ENCODE measurements at regions not wholly inside any gene's neighbourhood (a gene's known extent, or its start where the extent isn't known, plus 50 kb on each side); places are given as distances from the start of the nearest gene placed in this dataset.

DNA sequence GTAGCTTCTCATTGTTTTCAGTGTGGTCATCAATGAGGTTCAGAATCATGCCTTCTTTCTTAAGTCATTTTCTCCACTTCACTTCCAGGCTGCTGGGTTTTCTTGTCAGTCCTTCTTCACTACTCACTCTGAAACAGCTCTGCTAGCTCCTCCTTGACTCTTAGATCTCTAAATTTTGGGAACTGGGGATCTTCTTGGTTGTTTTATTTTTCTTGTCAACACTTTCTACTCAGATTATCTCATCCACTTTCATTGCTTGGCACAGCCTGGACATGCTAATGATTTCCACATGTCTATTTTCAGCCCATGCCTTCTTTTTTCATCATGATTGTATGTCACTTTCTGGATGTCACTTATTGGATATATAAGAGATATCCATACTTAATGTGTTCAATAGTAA lies 517.8 kb upstream of the DSEL start:
- no peak for DNase-seq (ENCODE audit: low read depth)
- H3K4me3 ChIP-seq (ENCODE audit: low read depth, low read length) = no peak overlapping the region
- no peak for TF ChIP-seq CTCF (IDR thresholded peaks at IDR 0.05; ENCODE audit: insufficient read depth, low read depth, low read length, missing control alignments)

DNA sequence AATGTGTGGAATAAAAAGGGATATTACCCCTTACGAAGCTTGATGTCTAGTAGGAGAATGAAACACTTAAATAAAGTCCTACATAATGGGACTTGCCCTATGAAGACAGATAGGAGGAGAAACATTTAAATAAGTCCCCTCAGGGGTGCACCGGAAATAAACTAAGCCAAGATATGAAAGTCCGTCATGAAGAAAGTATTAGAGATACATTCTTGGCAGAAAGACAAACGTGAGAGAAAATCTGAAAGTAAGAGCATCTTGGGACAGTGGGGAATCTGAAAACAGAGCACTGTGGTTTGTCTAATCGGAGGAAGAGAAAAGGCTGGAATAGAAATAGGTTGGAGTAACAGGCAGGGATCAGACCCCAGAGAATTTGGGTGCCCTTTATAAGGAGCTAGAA lies 516.9 kb upstream of the DSEL start:
- no peak for TF ChIP-seq CTCF (IDR thresholded peaks at IDR 0.05; ENCODE audit: insufficient read depth, low read depth, low read length, missing control alignments)
- no peak for DNase-seq (ENCODE audit: low read depth)
- no peak overlapping the region for H3K4me3 ChIP-seq (ENCODE audit: low read depth, low read length)

- DNase-seq (ENCODE audit: low read depth) = no peak
Measured at GRCh38 chr18:68024716-68025115, 508.2 kb upstream of the DSEL start.

DNA sequence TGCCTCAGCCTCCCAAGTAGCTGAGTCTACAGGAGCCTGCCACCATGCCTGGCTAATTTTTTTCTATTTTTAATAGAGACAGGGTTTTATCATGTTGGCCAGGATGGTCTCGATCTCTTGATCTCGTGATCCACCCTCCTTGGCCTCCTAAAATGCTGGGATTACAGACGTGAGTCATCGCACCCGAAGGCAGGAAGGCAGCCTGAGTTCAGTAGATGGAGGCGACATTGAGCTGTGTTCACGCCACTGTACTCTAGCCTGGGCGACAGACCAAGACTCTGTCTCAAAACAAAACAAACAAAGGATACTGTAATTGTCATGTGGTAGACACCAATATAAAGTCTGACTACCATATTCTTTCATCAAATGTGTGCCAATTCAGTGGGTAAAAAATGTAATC lies 500.9 kb upstream of the DSEL start:
- H3K4me3 ChIP-seq (ENCODE audit: low read depth, low read length) = no peak overlapping the region
- TF ChIP-seq CTCF (IDR thresholded peaks at IDR 0.05; ENCODE audit: insufficient read depth, low read depth, low read length, missing control alignments) = no peak
- no peak for DNase-seq (ENCODE audit: low read depth)

More at GRCh38 chr18:68024716-68025115, 508.2 kb upstream of the DSEL start:
- no peak overlapping the region for H3K4me3 ChIP-seq (ENCODE audit: low read depth, low read length)
- no peak for TF ChIP-seq CTCF (IDR thresholded peaks at IDR 0.05; ENCODE audit: insufficient read depth, low read depth, low read length, missing control alignments)

- H3K4me3 ChIP-seq (ENCODE audit: low read depth, low read length) = no peak overlapping the region
- TF ChIP-seq CTCF (IDR thresholded peaks at IDR 0.05; ENCODE audit: insufficient read depth, low read depth, low read length, missing control alignments) = no peak
- DNase-seq (ENCODE audit: low read depth) = no peak
Measured at GRCh38 chr18:67997496-67997895, 481.0 kb upstream of the DSEL start.

DNA sequence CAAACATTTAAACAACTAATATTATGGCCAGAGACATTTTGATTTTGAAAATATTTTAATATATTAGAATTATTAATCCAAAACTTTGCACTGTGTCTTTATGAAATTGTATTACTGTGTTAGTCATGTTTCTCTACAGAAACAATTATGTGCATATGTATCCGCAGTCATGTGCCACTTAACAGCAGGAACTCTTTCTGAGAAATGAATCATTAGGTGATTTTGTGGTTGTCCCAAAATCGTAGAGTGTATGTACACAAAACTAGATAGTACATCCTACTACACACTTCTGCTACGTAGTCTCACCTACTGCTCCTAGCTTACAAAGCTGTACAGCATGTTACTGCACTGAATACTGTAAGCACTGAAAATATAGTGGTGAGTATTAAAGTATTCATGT lies 479.2 kb upstream of the DSEL start:
- no peak for DNase-seq (ENCODE audit: low read depth)
- no peak overlapping the region for H3K4me3 ChIP-seq (ENCODE audit: low read depth, low read length)
- no peak for TF ChIP-seq CTCF (IDR thresholded peaks at IDR 0.05; ENCODE audit: insufficient read depth, low read depth, low read length, missing control alignments)

DNA sequence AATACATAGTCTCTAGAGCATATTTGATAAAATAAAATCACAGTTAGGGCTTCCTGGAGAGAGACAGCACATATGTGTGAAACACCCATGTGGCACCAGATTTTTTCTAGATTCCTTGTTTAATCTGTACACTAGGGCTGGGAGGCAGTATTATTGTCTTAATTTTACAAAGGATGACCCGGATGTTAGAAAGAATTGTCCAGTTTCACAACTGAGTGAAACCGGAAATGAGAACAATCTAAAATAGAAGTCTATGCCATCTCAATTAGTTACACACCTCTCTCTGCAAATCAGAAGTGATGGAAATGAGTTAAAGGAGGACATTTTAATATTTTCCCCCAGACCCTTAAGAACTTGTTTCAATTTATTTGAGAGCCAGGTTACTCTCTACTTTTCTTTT lies 463.7 kb upstream of the DSEL start:
- no peak for DNase-seq (ENCODE audit: low read depth)
- no peak for TF ChIP-seq CTCF (IDR thresholded peaks at IDR 0.05; ENCODE audit: insufficient read depth, low read depth, low read length, missing control alignments)
- no peak overlapping the region for H3K4me3 ChIP-seq (ENCODE audit: low read depth, low read length)
